VCaP (cell line): ENCODE measurements at regions not wholly inside any gene's neighbourhood (a gene's known extent, or its start where the extent isn't known, plus 50 kb on each side); places are given as distances from the start of the nearest gene placed in this dataset.
A peak's percentile ranks its signal among the peaks of the same experiment; 100 is the strongest.

Experiments used
- H3K27ac ChIP-seq: fragments of 450-650 bp; 2 replicates; pipeline ENCODE4 v1.5.1; 2017
- TF ChIP-seq, protein P1 (sequence below): fragments of 450-650 bp; conservative IDR thresholded peaks from 2 replicates; pipeline ENCODE4 v1.5.1; 2017; ENCODE audit warnings: mild to moderate bottlenecking, moderate library complexity

DNA sequence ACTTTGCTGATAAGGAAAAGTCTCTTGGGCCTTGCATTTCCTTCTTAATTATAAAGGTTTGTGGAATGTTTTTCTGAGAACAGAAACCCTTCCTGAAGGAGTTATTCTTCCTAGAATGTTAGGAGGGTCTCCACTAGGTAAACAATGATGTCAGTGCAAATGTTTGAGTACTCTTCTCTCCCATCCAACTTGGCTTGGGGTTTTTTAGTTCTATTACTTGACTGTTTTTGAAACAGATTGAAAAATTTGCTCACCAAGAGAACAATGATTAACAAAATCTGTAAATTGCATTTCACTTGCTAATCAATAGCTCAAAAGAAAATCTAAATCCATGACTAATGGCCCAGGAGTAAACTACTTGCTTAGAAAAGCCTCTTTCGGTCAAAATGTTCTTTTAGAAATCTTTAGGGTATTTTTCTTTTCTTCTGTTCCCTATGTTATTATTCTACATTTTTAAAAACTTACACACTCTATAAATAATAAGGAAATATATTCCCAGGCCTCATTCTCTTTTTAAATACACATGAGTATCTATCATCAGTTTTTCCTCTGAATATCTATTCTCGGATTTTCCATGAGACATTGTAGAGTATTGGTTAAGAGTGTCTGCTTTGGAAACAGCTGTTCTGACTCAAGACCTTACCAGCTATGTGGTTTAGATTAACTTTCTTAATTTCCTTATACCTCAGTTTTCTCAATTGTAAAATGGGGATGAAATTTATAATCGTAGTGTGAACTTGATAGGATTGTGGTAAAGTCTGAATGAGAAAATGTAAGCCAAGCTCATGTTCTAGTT lies 234.2 kb upstream of the CITED2 start:
- no peak overlapping the region for H3K27ac ChIP-seq
- TF ChIP-seq, protein P1, sequence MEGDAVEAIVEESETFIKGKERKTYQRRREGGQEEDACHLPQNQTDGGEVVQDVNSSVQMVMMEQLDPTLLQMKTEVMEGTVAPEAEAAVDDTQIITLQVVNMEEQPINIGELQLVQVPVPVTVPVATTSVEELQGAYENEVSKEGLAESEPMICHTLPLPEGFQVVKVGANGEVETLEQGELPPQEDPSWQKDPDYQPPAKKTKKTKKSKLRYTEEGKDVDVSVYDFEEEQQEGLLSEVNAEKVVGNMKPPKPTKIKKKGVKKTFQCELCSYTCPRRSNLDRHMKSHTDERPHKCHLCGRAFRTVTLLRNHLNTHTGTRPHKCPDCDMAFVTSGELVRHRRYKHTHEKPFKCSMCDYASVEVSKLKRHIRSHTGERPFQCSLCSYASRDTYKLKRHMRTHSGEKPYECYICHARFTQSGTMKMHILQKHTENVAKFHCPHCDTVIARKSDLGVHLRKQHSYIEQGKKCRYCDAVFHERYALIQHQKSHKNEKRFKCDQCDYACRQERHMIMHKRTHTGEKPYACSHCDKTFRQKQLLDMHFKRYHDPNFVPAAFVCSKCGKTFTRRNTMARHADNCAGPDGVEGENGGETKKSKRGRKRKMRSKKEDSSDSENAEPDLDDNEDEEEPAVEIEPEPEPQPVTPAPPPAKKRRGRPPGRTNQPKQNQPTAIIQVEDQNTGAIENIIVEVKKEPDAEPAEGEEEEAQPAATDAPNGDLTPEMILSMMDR = no peak

DNA sequence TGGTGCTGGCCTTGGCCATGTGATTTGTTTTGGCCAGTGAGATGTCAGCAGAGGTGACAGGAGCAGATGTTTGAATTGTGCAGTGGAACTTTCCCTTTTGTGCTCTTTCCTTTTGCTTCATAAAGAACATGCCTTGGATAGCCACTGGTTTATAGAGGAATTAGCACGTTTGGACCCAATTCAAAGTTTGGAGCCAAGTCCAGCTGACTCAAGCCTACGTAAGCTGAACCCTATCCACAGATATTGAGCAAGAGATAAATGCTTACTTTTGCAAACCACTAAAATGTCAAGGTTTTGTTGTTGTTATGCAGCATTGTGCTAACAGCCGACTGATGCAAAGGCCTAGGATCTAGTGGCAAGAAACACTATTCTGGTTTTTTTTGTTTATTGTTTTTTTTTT lies 230.9 kb upstream of the CITED2 start:
- no peak overlapping the region for H3K27ac ChIP-seq
- TF ChIP-seq, protein P1 = no peak

DNA sequence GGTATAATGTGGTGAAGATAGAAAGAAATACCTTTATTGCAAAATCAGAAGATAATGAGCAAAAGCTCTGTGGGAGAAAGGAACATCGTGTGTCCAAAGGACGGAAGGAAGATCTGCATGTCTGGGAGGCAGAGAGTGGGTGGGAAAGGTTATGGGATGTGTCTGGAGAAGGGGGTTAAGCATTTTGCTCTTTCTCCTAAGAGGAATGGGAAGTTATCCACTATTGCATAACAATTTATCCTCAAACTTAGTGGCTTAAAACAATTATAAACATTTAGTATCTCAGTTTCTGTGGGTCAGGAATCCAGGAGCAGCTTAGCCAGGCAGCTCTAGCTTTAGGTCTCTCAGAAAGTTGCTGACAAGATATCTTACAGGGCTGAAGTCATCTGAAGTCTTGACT lies 229.1 kb upstream of the CITED2 start:
- TF ChIP-seq, protein P1 = no peak
- no peak overlapping the region for H3K27ac ChIP-seq

DNA sequence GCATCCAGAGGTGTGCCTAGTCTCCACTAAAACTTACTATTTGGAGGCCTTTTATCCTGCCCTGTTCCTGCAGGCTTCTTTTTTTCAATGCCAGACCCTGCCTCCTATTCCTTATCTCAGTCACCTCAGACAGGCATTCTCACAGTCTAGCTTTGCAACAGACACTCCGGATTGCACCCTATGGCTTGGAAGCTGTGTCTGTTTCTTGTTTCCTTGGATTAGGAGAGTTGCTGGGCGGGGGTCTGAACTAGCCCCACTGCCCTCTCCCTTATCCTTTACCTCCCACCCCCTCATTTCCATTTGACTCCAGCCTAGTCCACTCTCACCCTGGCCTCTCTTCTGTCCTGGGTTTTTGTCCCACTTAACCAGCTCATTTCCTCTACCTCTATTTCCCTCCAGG lies 228.1 kb upstream of the CITED2 start:
- TF ChIP-seq, protein P1 = no peak
- H3K27ac ChIP-seq = no peak overlapping the region

DNA sequence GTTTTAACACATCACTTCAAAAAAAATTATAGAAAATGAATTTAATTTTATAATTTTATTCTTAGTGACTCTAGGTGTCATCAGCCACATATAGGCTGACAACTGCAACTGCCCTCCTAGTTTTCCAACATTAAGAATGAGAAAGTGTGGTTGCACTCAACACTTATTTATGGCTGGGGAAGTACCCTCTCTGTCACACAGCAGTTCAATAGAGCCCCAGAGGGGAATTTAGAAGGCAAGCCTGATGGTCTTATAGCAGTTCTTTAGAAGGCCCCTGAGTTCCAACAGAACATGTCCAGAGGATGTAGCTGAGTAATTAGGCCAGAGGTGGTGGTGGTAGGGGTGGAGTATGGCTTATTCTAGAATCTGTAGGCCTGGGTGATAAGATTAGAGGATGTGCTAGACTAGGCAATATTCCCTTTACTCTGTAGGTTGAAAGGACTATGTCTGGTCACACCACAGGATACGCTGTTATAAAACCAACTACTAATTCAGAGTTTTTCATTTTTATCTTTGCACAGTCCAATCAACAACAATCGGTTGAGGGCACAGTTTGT lies 226.5 kb upstream of the CITED2 start:
- TF ChIP-seq, protein P1 = no peak
- no peak overlapping the region for H3K27ac ChIP-seq

DNA sequence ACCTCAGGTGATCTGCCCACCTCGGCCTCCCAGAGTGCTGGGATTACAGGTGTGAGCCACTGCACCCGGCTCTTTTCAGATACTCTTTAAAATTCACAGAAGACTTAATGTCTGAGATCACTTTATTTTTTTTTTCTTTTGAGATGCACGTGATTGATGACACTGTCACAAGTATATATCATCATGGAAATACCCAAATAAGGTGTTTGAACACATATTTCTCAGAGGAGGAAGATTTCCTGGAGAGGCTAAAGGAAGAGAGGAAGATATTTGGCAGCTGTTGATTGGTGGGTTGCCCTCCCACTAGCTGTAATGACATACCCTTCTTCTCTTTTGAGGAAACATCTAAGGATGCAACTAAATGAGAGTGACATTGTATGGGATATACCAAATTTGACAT lies 225.9 kb upstream of the CITED2 start:
- H3K27ac ChIP-seq = no peak overlapping the region
- TF ChIP-seq, protein P1 = no peak

DNA sequence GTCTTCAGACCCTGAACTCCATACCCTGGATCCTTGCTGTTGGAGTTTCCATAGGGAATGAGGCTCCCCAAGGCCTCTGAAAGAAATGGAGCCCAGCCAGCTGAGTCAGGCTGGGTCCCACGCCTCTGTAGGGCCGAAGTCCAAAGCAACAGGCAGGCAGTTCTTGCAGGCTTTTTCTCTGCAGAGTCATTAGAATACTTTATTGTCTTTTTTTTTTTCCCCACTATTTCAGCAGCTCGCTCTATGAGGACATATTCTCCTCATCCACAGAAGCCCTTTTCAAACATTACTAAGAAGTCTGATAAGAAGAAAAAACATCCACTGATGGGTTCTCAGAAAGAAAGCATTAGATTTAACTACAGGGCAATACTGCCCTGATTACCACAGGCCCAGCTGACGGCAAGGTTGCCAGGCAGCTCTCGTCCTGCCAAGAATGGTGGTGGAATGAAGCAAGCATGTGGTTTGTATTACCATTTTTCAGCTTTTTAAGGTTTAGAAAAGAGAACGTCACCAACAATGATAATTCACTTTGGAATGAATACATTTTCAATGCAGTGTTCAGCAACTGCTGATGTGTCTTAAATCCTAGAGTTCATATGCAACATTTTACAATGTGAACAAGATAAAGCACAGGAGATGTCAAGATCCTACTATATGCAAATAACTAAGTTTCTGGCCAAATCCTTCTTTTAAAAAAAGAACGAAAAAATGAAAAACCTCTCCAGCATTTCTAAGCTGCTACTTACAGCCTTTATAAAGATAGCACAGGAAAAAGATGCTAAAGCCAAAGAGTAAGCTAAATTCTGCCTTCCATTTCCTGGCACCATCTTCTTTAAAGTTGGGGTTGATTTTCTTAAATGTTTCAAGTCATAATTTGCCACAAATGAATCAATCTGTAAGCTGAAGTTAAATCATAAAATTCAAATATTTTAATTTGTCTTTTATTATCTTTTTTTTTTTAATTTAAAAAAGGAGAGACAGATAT lies 223.6 kb upstream of the CITED2 start:
- H3K27ac ChIP-seq = peak overlapping the region; percentile 37
- TF ChIP-seq, protein P1 = no peak
